ENCODE measurements at regions not wholly inside any gene's neighbourhood (a gene's known extent, or its start where the extent isn't known, plus 50 kb on each side); places are given as distances from the start of the nearest gene placed in this dataset.
"Not testable (repeated sequence)": the region's sequence is repeated elsewhere in the genome, so short reads cannot be mapped to it uniquely, and the experiment has no call there.

GRCh38 chr9:713091-713490, 128.4 kb upstream of the DMRT1 start:
- DNase-seq (ENCODE audit: low read depth in 2 of 2) = no peak

GRCh38 chr9:714675-715074, 126.8 kb upstream of the DMRT1 start:
- DNase-seq (ENCODE audit: low read depth in 2 of 2) = no peak

- no peak for DNase-seq (ENCODE audit: low read depth in 2 of 2)
These were observed 126.2 kb upstream of the DMRT1 start for GRCh38 chr9:715300-715699.

GRCh38 chr9:715743-716400, 125.6 kb upstream of the DMRT1 start:
- no peak for DNase-seq (ENCODE audit: low read depth in 2 of 2)

GRCh38 chr9:717722-718121, 123.8 kb upstream of the DMRT1 start:
- no peak for DNase-seq (ENCODE audit: low read depth in 2 of 2)

- DNase-seq (ENCODE audit: low read depth in 2 of 2) = no peak
These were observed 121.1 kb upstream of the DMRT1 start for GRCh38 chr9:720239-720881.

- no peak for DNase-seq (ENCODE audit: low read depth in 2 of 2)
These were observed 119.0 kb upstream of the DMRT1 start for GRCh38 chr9:722388-722980.

- DNase-seq (ENCODE audit: low read depth in 2 of 2) = not testable (repeated sequence)
These were observed 117.0 kb upstream of the DMRT1 start for GRCh38 chr9:724461-724860.

GRCh38 chr9:726005-726404, 115.5 kb upstream of the DMRT1 start:
- no peak for DNase-seq (ENCODE audit: low read depth in 2 of 2)

- DNase-seq (ENCODE audit: low read depth in 2 of 2) = no peak
These were observed 113.7 kb upstream of the DMRT1 start for GRCh38 chr9:727767-728166.

- DNase-seq (ENCODE audit: low read depth in 2 of 2) = no peak
These were observed 113.0 kb upstream of the DMRT1 start for GRCh38 chr9:728535-728934.

GRCh38 chr9:731474-731873, 110.0 kb upstream of the DMRT1 start:
- DNase-seq (ENCODE audit: low read depth in 2 of 2) = no peak

- DNase-seq (ENCODE audit: low read depth in 2 of 2) = no peak
These were observed 106.5 kb upstream of the DMRT1 start for GRCh38 chr9:734831-735511.

GRCh38 chr9:737400-738120, 103.9 kb upstream of the DMRT1 start:
- no peak for DNase-seq (ENCODE audit: low read depth in 2 of 2)

GRCh38 chr9:738209-738915, 103.1 kb upstream of the DMRT1 start:
- DNase-seq (ENCODE audit: low read depth in 2 of 2) = no peak

- DNase-seq (ENCODE audit: low read depth in 2 of 2) = no peak
These were observed 102.1 kb upstream of the DMRT1 start for GRCh38 chr9:739362-739761.

- DNase-seq (ENCODE audit: low read depth in 2 of 2) = no peak
These were observed 101.3 kb upstream of the DMRT1 start for GRCh38 chr9:740221-740620.

GRCh38 chr9:742104-742503, 99.4 kb upstream of the DMRT1 start:
- DNase-seq (ENCODE audit: low read depth in 2 of 2) = no peak

- no peak for DNase-seq (ENCODE audit: low read depth in 2 of 2)
These were observed 98.4 kb upstream of the DMRT1 start for GRCh38 chr9:742914-743589.

GRCh38 chr9:744046-744712, 97.3 kb upstream of the DMRT1 start:
- DNase-seq (ENCODE audit: low read depth in 2 of 2) = no peak

All from stimulated activated CD8-positive, alpha-beta memory T cell treated with anti-CD3 and anti-CD28 coated beads, Interleukin-15, amount 100 ng/mL, for 48 hours (primary cell).